AG04449 (cell line): ENCODE measurements at regions not wholly inside any gene's neighbourhood (a gene's known extent, or its start where the extent isn't known, plus 50 kb on each side); places are given as distances from the start of the nearest gene placed in this dataset.
"Not testable (repeated sequence)": the region's sequence is repeated elsewhere in the genome, so short reads cannot be mapped to it uniquely, and the experiment has no call there.

Experiments
- CTCF ChIA-PET: fragments of 350-600 bp; formaldehyde crosslinking; extraction: SDS; loops from one replicate; lab custom pipeline; 2021; ENCODE audit warnings: antibody characterized with exemption; lab: Yijun Ruan, JAX
- POLR2A ChIA-PET: fragments of 400-600, 350-600 bp; formaldehyde crosslinking; extraction: SDS; loops from one replicate; lab custom pipeline; 2020; ENCODE audit warnings: antibody characterized with exemption, inconsistent platforms; lab: Yijun Ruan, JAX
- DNase-seq: peaks from one replicate; pipeline ENCODE4 v3.0.0-alpha.2; 2010; ENCODE audit warnings: low read depth, low spot score
- H3K4me3 ChIP-seq: 2 replicates; pipeline ENCODE4 v1.5.1; 2011; ENCODE audit warnings: low read depth, mild to moderate bottlenecking, control low read depth, low read length
- CTCF ChIP-seq: IDR thresholded peaks from one replicate; pipeline ENCODE4 v1.5.1; 2011; ENCODE audit warnings: mild to moderate bottlenecking, moderate library complexity, low read length, control low read depth, inconsistent platforms; ENCODE audit not compliant: insufficient read depth; ENCODE audit errors: missing control alignments

GRCh38 chr11:106304274-106304673, 226.8 kb downstream of the AASDHPPT start:
- ChIA-PET POLR2A (no interaction called here), CTCF (interaction anchor here (2.4 to 2.5 kb wide), 2 partner anchors 10 to 15 kb away, joined by 4 to 11 read pairs; no protein-coding TSS in a partner anchor)
- no peak for TF ChIP-seq CTCF
- no peak overlapping the region for H3K4me3 ChIP-seq
- peak; percentile 46 for DNase-seq

- CTCF ChIA-PET, result interaction anchor here (0.8 to 2.4 kb wide), 3 partner anchors 11 to 149 kb away, joined by 4 read pairs; no protein-coding TSS in a partner anchor
- DNase-seq, result no peak
- H3K4me3 ChIP-seq, result no peak overlapping the region
- POLR2A ChIA-PET, result no interaction called here
- no peak for TF ChIP-seq CTCF
Measured at GRCh38 chr11:106305458-106305857, 228.0 kb downstream of the AASDHPPT start.

GRCh38 chr11:106306942-106307341, 229.5 kb downstream of the AASDHPPT start:
- ChIA-PET POLR2A (no interaction called here), CTCF (interaction anchor here (0.8 to 1.8 kb wide), 8 partner anchors 9 to 278 kb away, joined by 3 to 7 read pairs (median 3); no protein-coding TSS in a partner anchor)
- TF ChIP-seq CTCF, result peak; percentile 25
- DNase-seq, result no peak
- H3K4me3 ChIP-seq, result no peak overlapping the region

- H3K4me3 ChIP-seq, result no peak overlapping the region
- TF ChIP-seq CTCF, result no peak
- ChIA-PET CTCF (interaction anchor here (1.1 to 1.2 kb wide), 2 partner anchors 10 to 11 kb away, joined by 3 read pairs; no protein-coding TSS in a partner anchor), POLR2A (no interaction called here)
- no peak for DNase-seq
Measured at GRCh38 chr11:106309070-106309684, 231.7 kb downstream of the AASDHPPT start.

GRCh38 chr11:106311531-106312230, 234.2 kb downstream of the AASDHPPT start:
- CTCF ChIA-PET, result interaction anchor here (1.8 kb wide), 1 partner anchor 8 kb away, joined by 7 read pairs; no protein-coding TSS in a partner anchor
- H3K4me3 ChIP-seq, result no peak overlapping the region
- POLR2A ChIA-PET, result interaction anchor here (1.1 kb wide), 1 partner anchor 12 kb away, joined by 3 read pairs; no protein-coding TSS in a partner anchor
- TF ChIP-seq CTCF, result no peak
- DNase-seq, result peak; percentile 17

- CTCF ChIA-PET, result not testable (repeated sequence)
Measured at GRCh38 chr11:106317208-106317773, 239.8 kb downstream of the AASDHPPT start.

More at GRCh38 chr11:106317208-106317773, 239.8 kb downstream of the AASDHPPT start:
- H3K4me3 ChIP-seq, POLR2A ChIA-PET, DNase-seq: not testable (repeated sequence)
